A549 (cell line): ENCODE measurements at regions not wholly inside any gene's neighbourhood (a gene's known extent, or its start where the extent isn't known, plus 50 kb on each side); places are given as distances from the start of the nearest gene placed in this dataset.

ENCODE experiments used
- ATAC-seq, 2 experiments: fragments of 200-7000 bp in 1 of 2; fragments of >200 bp in 1 of 2; cut with Nextera tagmentation in 1 of 2; cut with Tn5 transposase in 1 of 2; 3 replicates each; pipeline versions ENCODE4 v1.8.0 to v1.9.1; 2018 to 2020; ENCODE audit warnings: mild to moderate bottlenecking in 1 of 2, moderate library complexity in 1 of 2
- CTCF ChIA-PET: fragments of 300-600 bp; sonication (Branson Sonifier 250); formaldehyde crosslinking; extraction: SDS; loops from one replicate; lab custom pipeline; 2021; ENCODE audit warnings: antibody characterized with exemption, inconsistent platforms; lab: Yijun Ruan, JAX
- POLR2A ChIA-PET: fragments of 350-600 bp; formaldehyde crosslinking; extraction: SDS; loops from one replicate; lab custom pipeline; 2021; ENCODE audit warnings: antibody characterized with exemption, inconsistent platforms; lab: Yijun Ruan, JAX
- DNase-seq, 2 experiments: peaks; one replicate each; pipeline versions ENCODE4 v3.0.0 to v3.0.0-alpha.2; 2011 to 2016; ENCODE audit warnings: low read depth in 1 of 2, low spot score in 1 of 2
- FAIRE-seq: peaks from 2 replicates; lab custom pipeline; 2011; peaks lifted over from hg19 to GRCh38; lab: Jason Lieb, UNC
- H3K27ac ChIP-seq, 2 experiments: fragments of >200 bp; sonication (Bioruptor Twin); formaldehyde crosslinking; 3 replicates each; pipeline ENCODE4 v1.5.1; 2016 to 2017
- H3K4me1 ChIP-seq: fragments of >200 bp; sonication (Bioruptor Twin); formaldehyde crosslinking; 3 replicates; pipeline ENCODE4 v1.6.1; 2016
- H3K4me2 ChIP-seq: fragments of >200 bp; sonication (Bioruptor Twin); formaldehyde crosslinking; 3 replicates; pipeline ENCODE4 v1.6.1; 2016
- H3K4me3 ChIP-seq: fragments of >200 bp; sonication (Bioruptor Twin); formaldehyde crosslinking; 3 replicates; pipeline ENCODE4 v1.5.1; 2016
- H3K9me3 ChIP-seq: fragments of >200 bp; sonication (Bioruptor Twin); formaldehyde crosslinking; 3 replicates; pipeline ENCODE4 v1.6.1; 2016
- CBX8 ChIP-seq: fragments of 200-600 bp; sonication (generic); IDR thresholded peaks from 2 replicates; pipeline ENCODE4 v1.6.1; 2016
- CHD4 ChIP-seq: fragments of 200-600 bp; sonication (generic); IDR thresholded peaks from 2 replicates; pipeline ENCODE4 v1.6.1; 2016; ENCODE audit warnings: antibody characterized with exemption, mild to moderate bottlenecking, borderline replicate concordance
- EHMT2 ChIP-seq: fragments of 200-600 bp; sonication (generic); IDR thresholded peaks from 2 replicates; pipeline ENCODE4 v1.6.1; 2016; ENCODE audit warnings: antibody characterized with exemption, low read depth, mild to moderate bottlenecking, moderate library complexity
- EP300 ChIP-seq, 2 experiments: fragments of >200 bp; sonication (Bioruptor Twin); formaldehyde crosslinking; IDR thresholded peaks; 2 replicates in 1 of 2; 3 replicates in 1 of 2; pipeline ENCODE4 v1.6.1; 2016 to 2017
- FOSB ChIP-seq: fragments of 250-450 bp; sonication (Bioruptor Pico); IDR thresholded peaks from 2 replicates; pipeline ENCODE4 v1.5.0; 2020; ENCODE audit warnings: mild to moderate bottlenecking, moderate library complexity
- GATA3 ChIP-seq: IDR thresholded peaks from 2 replicates; pipeline ENCODE4 v1.6.1; 2012; ENCODE audit warnings: borderline replicate concordance
- HDAC2 ChIP-seq: fragments of 200-600 bp; sonication (generic); IDR thresholded peaks from 2 replicates; pipeline ENCODE4 v1.6.1; 2016
- HOXB13 ChIP-seq: fragments of 250-450 bp; sonication (Bioruptor Pico); IDR thresholded peaks from 2 replicates; pipeline ENCODE4 v1.5.0; 2020; ENCODE audit warnings: low read depth, mild to moderate bottlenecking, moderate library complexity
- HOXB5 ChIP-seq: fragments of 250-450 bp; sonication (Bioruptor Pico); IDR thresholded peaks from 2 replicates; pipeline ENCODE4 v1.5.0; 2020; ENCODE audit warnings: mild to moderate bottlenecking, moderate library complexity
- JUN ChIP-seq, 2 experiments: fragments of >200 bp; sonication (Bioruptor Twin); formaldehyde crosslinking; IDR thresholded peaks; 2 replicates in 1 of 2; 3 replicates in 1 of 2; pipeline ENCODE4 v1.6.1; 2016 to 2017
- JUNB ChIP-seq: fragments of >200 bp; sonication (Bioruptor Twin); formaldehyde crosslinking; IDR thresholded peaks from 2 replicates; pipeline ENCODE4 v1.6.1; 2016
- MYC ChIP-seq: IDR thresholded peaks from 2 replicates; pipeline ENCODE4 v1.6.1; 2012; ENCODE audit warnings: mild to moderate bottlenecking, inconsistent platforms, low read length, improper control_type of control experiment, borderline replicate concordance
- NFE2L2 ChIP-seq: fragments of 150-350 bp; conservative IDR thresholded peaks from 2 replicates; pipeline ENCODE4 v1.6.1; 2014; ENCODE audit warnings: low read length
- NPAS2 ChIP-seq: fragments of 250-450 bp; sonication (Bioruptor Pico); IDR thresholded peaks from 2 replicates; pipeline ENCODE4 v1.8.0; 2022; ENCODE audit warnings: mild to moderate bottlenecking, moderate library complexity, borderline replicate concordance
- POLR2A ChIP-seq: IDR thresholded peaks from 2 replicates; pipeline ENCODE4 v1.6.1; 2012; ENCODE audit warnings: mild to moderate bottlenecking, low read length
- POLR2AphosphoS2 ChIP-seq: conservative IDR thresholded peaks from 2 replicates; pipeline ENCODE4 v1.6.1; 2012; ENCODE audit warnings: low read length, improper control_type of control experiment, inconsistent platforms
- RAD21 ChIP-seq, 2 experiments: fragments of >200 bp in 1 of 2; sonication (Bioruptor Twin) in 1 of 2; formaldehyde crosslinking in 1 of 2; IDR thresholded peaks in 1 of 2; conservative IDR thresholded peaks in 1 of 2; 2 replicates in 1 of 2; 3 replicates in 1 of 2; pipeline ENCODE4 v1.6.1; 2012 to 2018; ENCODE audit warnings: inconsistent platforms in 1 of 2
- RCOR1 ChIP-seq: fragments of 150-350 bp; IDR thresholded peaks from 2 replicates; pipeline ENCODE4 v1.6.1; 2014; ENCODE audit warnings: antibody characterized with exemption, low read length, low read depth
- SMC3 ChIP-seq: fragments of >200 bp; sonication (Bioruptor Twin); formaldehyde crosslinking; IDR thresholded peaks from 3 replicates; pipeline ENCODE4 v1.6.1; 2018; ENCODE audit warnings: inconsistent platforms
- TP53 ChIP-seq: fragments of 250-450 bp; sonication (Bioruptor Pico); IDR thresholded peaks from 2 replicates; pipeline ENCODE4 v1.5.0; 2021; ENCODE audit warnings: mild to moderate bottlenecking, moderate library complexity
- ZC3H11A ChIP-seq: fragments of 450-650 bp; IDR thresholded peaks from 2 replicates; pipeline ENCODE4 v1.6.1; 2014; ENCODE audit warnings: antibody characterized with exemption, mild to moderate bottlenecking
- WGBS: methylation state at CpG from one replicate; pipeline ENCODE4 v1.1.6; 2017; ENCODE audit errors: missing lambda C conversion rate; 5-methylcytosine and 5-hydroxymethylcytosine counted together
- TF ChIP-seq, protein P1 (sequence below): fragments of >200 bp; sonication (Bioruptor Twin); formaldehyde crosslinking; IDR thresholded peaks from 3 replicates; pipeline ENCODE4 v1.5.1; 2016
- TF ChIP-seq, protein P2 (sequence below): fragments of 450-650 bp; IDR thresholded peaks from 2 replicates; pipeline ENCODE4 v1.6.1; 2014; ENCODE audit warnings: antibody characterized with exemption
- TF ChIP-seq, protein P3 (sequence below): fragments of 250-450 bp; sonication (Bioruptor Pico); IDR thresholded peaks from 2 replicates; pipeline ENCODE4 v1.5.0; 2021; ENCODE audit warnings: mild to moderate bottlenecking, moderate library complexity, borderline replicate concordance
- TF ChIP-seq, protein P4 (sequence below): IDR thresholded peaks from 2 replicates; pipeline ENCODE4 v1.6.1; 2012

GRCh38 chr21:28439788-28440187 lies 552.9 kb downstream of the LTN1 start:
- FAIRE-seq, result no peak
- ChIA-PET CTCF (no interaction called here), POLR2A (no interaction called here)
- no peak for ATAC-seq
- no peaks in the 10 kb centered on the region for H3K4me1 ChIP-seq
- H3K4me2 ChIP-seq, result no peak overlapping the region
- TF ChIP-seq, protein P1, sequence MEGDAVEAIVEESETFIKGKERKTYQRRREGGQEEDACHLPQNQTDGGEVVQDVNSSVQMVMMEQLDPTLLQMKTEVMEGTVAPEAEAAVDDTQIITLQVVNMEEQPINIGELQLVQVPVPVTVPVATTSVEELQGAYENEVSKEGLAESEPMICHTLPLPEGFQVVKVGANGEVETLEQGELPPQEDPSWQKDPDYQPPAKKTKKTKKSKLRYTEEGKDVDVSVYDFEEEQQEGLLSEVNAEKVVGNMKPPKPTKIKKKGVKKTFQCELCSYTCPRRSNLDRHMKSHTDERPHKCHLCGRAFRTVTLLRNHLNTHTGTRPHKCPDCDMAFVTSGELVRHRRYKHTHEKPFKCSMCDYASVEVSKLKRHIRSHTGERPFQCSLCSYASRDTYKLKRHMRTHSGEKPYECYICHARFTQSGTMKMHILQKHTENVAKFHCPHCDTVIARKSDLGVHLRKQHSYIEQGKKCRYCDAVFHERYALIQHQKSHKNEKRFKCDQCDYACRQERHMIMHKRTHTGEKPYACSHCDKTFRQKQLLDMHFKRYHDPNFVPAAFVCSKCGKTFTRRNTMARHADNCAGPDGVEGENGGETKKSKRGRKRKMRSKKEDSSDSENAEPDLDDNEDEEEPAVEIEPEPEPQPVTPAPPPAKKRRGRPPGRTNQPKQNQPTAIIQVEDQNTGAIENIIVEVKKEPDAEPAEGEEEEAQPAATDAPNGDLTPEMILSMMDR, result no peak
- TF ChIP-seq CBX8 (no peak), HOXB13 (CRISPR knock-in tag) (no peak), NFE2L2 (no peak), CHD4 (no peak), EHMT2 (no peak), EP300 (IDR thresholded peaks at IDR 0.05) (no peak), JUNB (no peak), POLR2A (no peak), ZC3H11A (no peak), GATA3 (no peak)
- TF ChIP-seq, protein P2, sequence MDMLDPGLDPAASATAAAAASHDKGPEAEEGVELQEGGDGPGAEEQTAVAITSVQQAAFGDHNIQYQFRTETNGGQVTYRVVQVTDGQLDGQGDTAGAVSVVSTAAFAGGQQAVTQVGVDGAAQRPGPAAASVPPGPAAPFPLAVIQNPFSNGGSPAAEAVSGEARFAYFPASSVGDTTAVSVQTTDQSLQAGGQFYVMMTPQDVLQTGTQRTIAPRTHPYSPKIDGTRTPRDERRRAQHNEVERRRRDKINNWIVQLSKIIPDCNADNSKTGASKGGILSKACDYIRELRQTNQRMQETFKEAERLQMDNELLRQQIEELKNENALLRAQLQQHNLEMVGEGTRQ, result no peak
- TF ChIP-seq, all 56 proteins: peak for 0
- Histone ChIP-seq H3K27ac (no peak overlapping the region), H3K9me3 (no peaks in the 10 kb centered on the region), H3K4me3 (no peak overlapping the region)
- no peak for DNase-seq
- 16% methylated on average over 3 of the region's 3 CpGs for WGBS

- TF ChIP-seq, protein P2, result no peak
- TF ChIP-seq HDAC2 (no peak), HOXB13 (CRISPR knock-in tag) (no peak), JUN (IDR thresholded peaks at IDR 0.05) (no peak)
- no peak for ATAC-seq
- POLR2A ChIA-PET, result no interaction called here
- Histone ChIP-seq H3K27ac (no peak overlapping the region), H3K4me1 (no peaks in the 10 kb centered on the region), H3K4me2 (no peak overlapping the region), H3K9me3 (no peaks in the 10 kb centered on the region), H3K4me3 (no peak overlapping the region)
- no peak for FAIRE-seq
- CTCF ChIA-PET, result no interaction called here
- no peak for DNase-seq
- 25% methylated on average over 4 of the region's 4 CpGs for WGBS
Observed at GRCh38 chr21:28439251-28439650, 553.4 kb downstream of the LTN1 start.

- Histone ChIP-seq H3K9me3 (no peaks in the 10 kb centered on the region), H3K4me3 (no peak overlapping the region), H3K4me2 (no peak overlapping the region), H3K27ac (no peak overlapping the region), H3K4me1 (no peaks in the 10 kb centered on the region)
- CTCF ChIA-PET, result no interaction called here
- POLR2A ChIA-PET, result no interaction called here
- 52% methylated on average over 2 of the region's 2 CpGs for WGBS
- TF ChIP-seq HOXB5 (no peak), JUNB (no peak), NPAS2 (CRISPR knock-in tag) (no peak), FOSB (no peak), POLR2AphosphoS2 (no peak), SMC3 (no peak), TP53 (CRISPR knock-in tag) (no peak), RAD21 (conservative IDR thresholded peaks at IDR 0.05 in 1 of 2, IDR thresholded peaks at IDR 0.05 in 1 of 2) (no peak), RCOR1 (no peak), CBX8 (no peak), MYC (no peak)
- TF ChIP-seq, protein P2, result no peak
- TF ChIP-seq, protein P3, sequence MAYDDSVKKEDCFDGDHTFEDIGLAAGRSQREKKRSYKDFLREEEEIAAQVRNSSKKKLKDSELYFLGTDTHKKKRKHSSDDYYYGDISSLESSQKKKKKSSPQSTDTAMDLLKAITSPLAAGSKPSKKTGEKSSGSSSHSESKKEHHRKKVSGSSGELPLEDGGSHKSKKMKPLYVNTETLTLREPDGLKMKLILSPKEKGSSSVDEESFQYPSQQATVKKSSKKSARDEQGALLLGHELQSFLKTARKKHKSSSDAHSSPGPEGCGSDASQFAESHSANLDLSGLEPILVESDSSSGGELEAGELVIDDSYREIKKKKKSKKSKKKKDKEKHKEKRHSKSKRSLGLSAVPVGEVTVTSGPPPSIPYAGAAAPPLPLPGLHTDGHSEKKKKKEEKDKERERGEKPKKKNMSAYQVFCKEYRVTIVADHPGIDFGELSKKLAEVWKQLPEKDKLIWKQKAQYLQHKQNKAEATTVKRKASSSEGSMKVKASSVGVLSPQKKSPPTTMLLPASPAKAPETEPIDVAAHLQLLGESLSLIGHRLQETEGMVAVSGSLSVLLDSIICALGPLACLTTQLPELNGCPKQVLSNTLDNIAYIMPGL (CRISPR knock-in tag), result no peak
- TF ChIP-seq, protein P4, sequence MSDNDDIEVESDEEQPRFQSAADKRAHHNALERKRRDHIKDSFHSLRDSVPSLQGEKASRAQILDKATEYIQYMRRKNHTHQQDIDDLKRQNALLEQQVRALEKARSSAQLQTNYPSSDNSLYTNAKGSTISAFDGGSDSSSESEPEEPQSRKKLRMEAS, result no peak
- no peak for DNase-seq
- no peak for ATAC-seq
- FAIRE-seq, result no peak
Observed at GRCh38 chr21:28437061-28437460, 555.6 kb downstream of the LTN1 start.
